ENCODE measurements at regions not wholly inside any gene's neighbourhood (a gene's known extent, or its start where the extent isn't known, plus 50 kb on each side); places are given as distances from the start of the nearest gene placed in this dataset.

GRCh38 chr22:34973926-34974325 lies 92.0 kb upstream of the ISX start:
- Histone ChIP-seq H2AFZ (ENCODE audit: low read length) (no peak overlapping the region), H3K4me2 (ENCODE audit: low read depth, low read length) (no peak overlapping the region), H3K79me2 (ENCODE audit: insufficient read depth, low read length) (no peaks in the 10 kb centered on the region), H3K9me3 (ENCODE audit: low read length) (no peaks in the 10 kb centered on the region), H4K20me1 (ENCODE audit: insufficient read depth, low read length) (no peaks in the 10 kb centered on the region), H3K4me1 (ENCODE audit: insufficient read depth, low read length) (no peaks in the 10 kb centered on the region), H3K9ac (ENCODE audit: insufficient read depth, low read depth, low read length) (no peak overlapping the region), H3K27me3 (ENCODE audit: control insufficient read depth in 1 of 2, insufficient read depth in 2 of 2, low read length in 2 of 2) (peaks cover 3 to 12% of the 10 kb centered on the region in 2 experiments; a peak in 3 of 5 replicates), H3K36me3 (replicated peaks in 1 of 2; ENCODE audit: control insufficient read depth in 1 of 2, insufficient read depth in 2 of 2, low read length in 2 of 2) (no peaks in the 10 kb centered on the region), H3K27ac (ENCODE audit: extremely low read length, insufficient read depth, low read length) (no peak overlapping the region), H3K4me3 (replicated peaks in 1 of 3; ENCODE audit: insufficient read depth in 1 of 3, low read depth in 2 of 3, low read length in 3 of 3) (no peak overlapping the region)
- WGBS (ENCODE audit: low lambda C conversion rate) = 0% methylated on average over 1 of the region's 2 CpGs
- in situ Hi-C loops (cut with HindIII; ENCODE audit: extremely low pct_ligation_motif_present, low pct_unique_long_range_greater_than_20kb) (no loop called here), intact Hi-C loops (cut with micrococcal nuclease; ENCODE audit: unreplicated experiment) (no loop called here)
- ChIA-PET POLR2A (no interaction called here), CTCF (ENCODE audit: low intra/inter-chr PET ratio, low total read pairs) (no interaction called here)
- no peak for FAIRE-seq
- TF ChIP-seq ZNF749 (CRISPR knock-in tag; IDR thresholded peaks at IDR 0.05; ENCODE audit: borderline replicate concordance) (no peak), MLXIP (CRISPR knock-in tag; IDR thresholded peaks at IDR 0.05; ENCODE audit: borderline replicate concordance) (no peak), ZNF280B (CRISPR knock-in tag; IDR thresholded peaks at IDR 0.05; ENCODE audit: borderline replicate concordance) (no peak), ZNF616 (CRISPR knock-in tag; IDR thresholded peaks at IDR 0.05; ENCODE audit: low read depth) (no peak), CENPBD1 (CRISPR knock-in tag; IDR thresholded peaks at IDR 0.05; ENCODE audit: borderline replicate concordance, low read depth) (no peak), ZBTB39 (CRISPR knock-in tag; IDR thresholded peaks at IDR 0.05) (no peak), TOE1 (CRISPR knock-in tag; IDR thresholded peaks at IDR 0.05) (no peak), ERF (CRISPR knock-in tag; IDR thresholded peaks at IDR 0.05) (no peak), ZNF18 (CRISPR knock-in tag; IDR thresholded peaks at IDR 0.05; ENCODE audit: insufficient replicate concordance) (no peak), MED1 (CRISPR knock-in tag; IDR thresholded peaks at IDR 0.05) (no peak), RORA (CRISPR knock-in tag; IDR thresholded peaks at IDR 0.05) (no peak), ZNF3 (CRISPR knock-in tag; IDR thresholded peaks at IDR 0.05) (no peak), ZNF572 (CRISPR knock-in tag; IDR thresholded peaks at IDR 0.05) (no peak), ZKSCAN1 (IDR thresholded peaks at IDR 0.05; ENCODE audit: low read length) (no peak)
- BruUV-seq (replicated peaks) = no TSS peak
- ATAC-seq = no peak
- no peak for DNase-seq (ENCODE audit: low spot score)

Data from HepG2 (cell line).